Head of caudate nucleus (tissue), 42 donors: ENCODE measurements at regions not wholly inside any gene's neighbourhood (a gene's known extent, or its start where the extent isn't known, plus 50 kb on each side); places are given as distances from the start of the nearest gene placed in this dataset.

Source experiments
- DNase-seq, 42 donors: peaks; one replicate each; pipeline versions ENCODE4 v3.0.0 to v3.0.0-alpha.2; 2020 to 2021; ENCODE audit warnings: mixed read lengths in 7 of 42
- intact Hi-C: fragments of 100-400 bp; cut with DNase I; formaldehyde crosslinking; loops from one replicate; pipeline ENCODE4 v1.15.0; 2022

DNA sequence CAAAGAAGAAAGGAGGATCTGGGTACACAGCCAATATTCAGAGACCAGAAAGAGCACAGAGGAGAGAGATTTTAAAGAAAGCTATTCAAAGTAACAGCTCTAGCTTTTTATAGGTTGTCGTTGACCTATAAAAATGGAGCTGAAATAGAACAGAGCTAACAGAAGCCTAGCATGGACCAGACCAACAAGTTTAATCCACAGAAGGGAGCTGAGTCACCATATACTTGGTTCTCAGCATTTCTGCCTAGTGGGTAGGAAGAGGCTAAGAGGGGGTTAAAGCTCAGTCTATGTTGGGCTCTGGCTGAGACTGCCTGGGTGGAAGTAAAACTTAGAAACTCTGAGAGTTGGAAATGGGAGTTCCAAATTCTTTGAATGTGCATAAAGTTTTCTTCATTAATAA, 678.0 kb upstream of the CDH2 start:
- intact Hi-C loops, result no loop called here
- no peak for DNase-seq

DNA sequence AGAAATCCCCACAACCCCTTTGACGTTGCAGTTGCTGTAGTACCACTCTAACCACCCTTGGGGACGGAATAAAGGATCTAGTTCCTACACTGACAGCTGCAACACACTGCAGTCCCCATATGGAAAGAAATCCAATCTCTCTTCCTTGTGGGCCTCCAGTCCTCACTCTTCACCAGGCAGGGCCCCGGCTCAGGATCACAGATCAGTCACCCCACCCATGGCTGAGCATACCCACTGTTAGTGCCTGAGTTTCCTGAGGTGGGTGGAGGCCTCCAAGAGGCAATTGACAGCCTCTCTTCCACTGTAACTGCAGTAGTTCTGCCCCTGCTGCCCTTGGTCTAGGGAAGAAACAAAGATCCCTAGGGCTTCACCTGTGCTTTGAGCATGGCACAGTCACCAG, 670.0 kb upstream of the CDH2 start:
- no peak for DNase-seq
- intact Hi-C loops, result loop anchor here (10.0 kb wide), 2 partner anchors 58 to 382 kb away; no protein-coding TSS in a partner anchor

DNA sequence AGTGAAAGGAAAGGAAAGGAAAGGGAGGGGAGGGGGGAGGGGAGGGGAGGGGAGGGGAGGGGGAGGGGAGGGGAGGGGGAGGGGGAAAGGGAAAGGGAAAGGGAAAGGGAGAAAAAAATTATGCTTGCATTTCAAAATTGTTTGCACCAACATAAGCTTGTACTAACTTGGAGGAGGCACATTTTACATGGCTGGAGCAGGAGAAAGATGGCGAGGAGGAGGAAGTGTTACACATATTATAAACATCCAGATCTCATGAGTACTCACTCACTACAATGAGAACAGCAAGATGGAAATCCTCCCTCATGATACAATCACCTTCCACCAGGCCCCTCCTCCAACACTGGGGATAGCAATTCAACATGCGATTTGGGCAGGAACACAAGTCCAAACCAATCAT, 660.2 kb upstream of the CDH2 start:
- intact Hi-C loops, result no loop called here
- DNase-seq, result no peak

DNA sequence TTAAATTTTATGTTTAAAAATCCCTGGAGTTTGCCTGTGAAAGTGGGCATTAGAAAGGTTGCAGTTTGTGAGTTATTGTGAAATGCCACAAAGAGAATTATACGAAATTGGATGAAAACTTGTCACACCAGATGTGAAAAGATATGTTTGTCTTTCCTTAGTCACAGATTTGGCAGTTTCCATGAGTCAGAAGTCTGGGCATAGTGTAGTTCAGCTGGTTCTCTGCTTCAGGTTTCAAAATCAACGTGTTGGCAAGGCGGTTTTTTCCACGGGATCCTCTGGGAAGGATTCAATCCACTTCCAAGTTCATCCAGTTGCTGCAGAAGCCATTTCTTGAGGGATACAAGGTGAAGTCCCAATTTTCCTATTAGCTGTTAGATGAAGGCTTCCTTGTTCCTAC, 658.0 kb upstream of the CDH2 start:
- intact Hi-C loops, result no loop called here
- DNase-seq, result no peak

DNA sequence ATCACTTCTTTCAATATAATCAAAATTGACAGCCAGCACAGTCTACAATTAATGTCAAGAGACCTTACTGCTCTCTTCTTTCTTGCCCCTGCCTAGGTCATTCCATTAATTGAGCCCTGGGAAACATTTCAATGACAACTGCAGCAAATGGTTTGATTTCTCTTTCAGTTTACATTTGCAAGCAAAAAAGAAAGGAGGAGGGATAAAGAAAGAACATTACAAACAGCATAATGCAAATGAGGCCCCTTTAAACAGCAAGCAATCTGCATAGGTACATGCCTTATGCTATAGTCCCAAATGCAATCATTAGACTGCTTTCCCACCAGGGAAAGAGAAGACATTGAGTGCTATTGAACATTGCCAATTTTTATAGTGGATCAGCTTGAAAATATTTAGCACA, 655.0 kb upstream of the CDH2 start:
- DNase-seq, result no peak
- intact Hi-C loops, result no loop called here

DNA sequence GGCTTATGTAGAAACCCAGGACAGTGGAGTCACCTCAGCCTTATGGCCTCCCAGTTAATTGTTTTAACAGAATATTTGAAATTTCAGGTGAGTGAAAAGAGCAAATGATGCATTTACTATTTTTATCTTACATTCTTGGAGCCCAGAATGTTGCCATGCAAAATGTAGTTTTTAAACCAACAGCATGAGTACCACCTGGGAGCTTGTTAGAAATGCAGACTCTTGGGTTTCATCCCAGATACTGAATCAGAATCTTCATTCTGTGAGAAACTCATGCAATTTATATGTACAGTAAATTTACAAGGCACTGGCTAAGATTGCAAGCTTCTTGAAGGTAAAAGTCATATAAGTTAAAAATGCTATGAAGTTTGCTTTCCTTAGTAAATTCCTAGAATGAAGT, 654.5 kb upstream of the CDH2 start:
- no peak for DNase-seq
- intact Hi-C loops, result no loop called here

DNA sequence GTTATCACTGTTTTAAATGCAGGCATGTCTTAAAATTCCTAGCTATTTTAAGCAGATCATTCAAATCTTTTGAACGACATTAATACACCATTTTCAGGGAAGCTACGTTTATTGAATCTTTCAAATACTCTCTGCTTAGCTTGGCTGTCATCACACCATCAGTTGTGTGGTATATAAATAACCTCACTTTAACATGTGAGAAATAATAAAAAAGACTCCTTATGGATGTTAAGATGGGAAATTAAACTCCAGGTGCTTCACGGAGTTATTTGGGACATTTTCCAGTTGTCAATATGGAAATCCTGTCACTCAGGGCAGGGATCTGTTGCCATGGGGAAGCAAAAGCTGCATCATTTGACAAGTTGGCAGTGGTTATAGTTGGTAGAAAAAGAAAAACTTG, 649.2 kb upstream of the CDH2 start:
- intact Hi-C loops, result no loop called here

DNA sequence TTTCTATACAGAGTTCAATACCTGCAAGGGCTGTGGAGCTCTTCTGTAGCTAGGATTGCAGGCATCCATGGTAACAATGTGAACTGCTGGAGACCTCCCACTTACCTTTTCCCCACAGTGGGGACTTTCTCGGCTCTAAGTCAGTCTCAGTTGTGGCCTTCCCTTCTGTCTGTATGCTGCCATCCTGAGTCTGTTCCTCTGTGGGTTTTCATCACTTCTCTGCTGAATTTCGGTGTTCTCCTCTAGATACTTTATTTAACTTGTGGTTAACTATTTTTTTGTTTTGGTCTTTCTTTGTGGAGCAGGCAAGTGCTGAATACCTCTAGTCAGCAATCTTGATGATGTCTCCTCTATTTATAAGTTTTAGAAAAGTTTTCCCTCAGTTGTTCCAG, 647.2 kb upstream of the CDH2 start:
- DNase-seq, result no peak
- intact Hi-C loops, result no loop called here

More for the DNA sequence above, 649.2 kb upstream of the CDH2 start:
- DNase-seq, result peak in 1 of 42 donors; percentile 17

DNA sequence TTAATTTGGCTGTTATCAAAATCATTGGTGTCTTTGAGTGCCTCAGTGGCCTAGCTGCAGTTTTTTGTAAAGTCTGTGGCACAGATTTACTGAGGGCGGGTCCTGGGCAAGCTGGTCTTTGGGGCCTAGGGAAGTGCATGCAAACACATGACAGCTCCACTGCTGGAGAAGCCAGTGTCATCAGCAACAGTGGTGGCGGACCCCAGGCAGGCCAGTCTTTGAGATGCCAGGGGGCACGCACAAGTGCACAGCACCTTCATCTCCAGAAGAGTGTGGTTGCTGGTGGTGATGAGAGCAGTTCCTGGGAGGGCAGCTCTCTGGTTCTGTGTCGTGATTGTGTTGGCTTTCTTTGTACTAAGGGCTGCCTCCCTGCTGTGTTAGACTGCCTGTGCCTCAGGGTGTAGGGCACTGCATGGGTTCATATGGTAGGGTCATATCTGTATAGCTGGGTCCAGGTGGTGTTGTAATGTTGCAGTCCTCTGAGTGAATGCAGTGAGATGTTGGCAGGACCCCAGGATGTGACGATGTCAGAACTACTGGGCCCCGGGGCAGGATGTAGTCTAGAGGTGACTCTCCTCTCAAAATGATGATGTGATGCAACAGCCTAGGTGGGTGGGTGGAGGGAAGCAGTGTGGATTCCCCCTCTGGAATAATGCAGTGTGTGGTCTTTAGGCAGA, 646.7 kb upstream of the CDH2 start:
- no peak for DNase-seq

DNA sequence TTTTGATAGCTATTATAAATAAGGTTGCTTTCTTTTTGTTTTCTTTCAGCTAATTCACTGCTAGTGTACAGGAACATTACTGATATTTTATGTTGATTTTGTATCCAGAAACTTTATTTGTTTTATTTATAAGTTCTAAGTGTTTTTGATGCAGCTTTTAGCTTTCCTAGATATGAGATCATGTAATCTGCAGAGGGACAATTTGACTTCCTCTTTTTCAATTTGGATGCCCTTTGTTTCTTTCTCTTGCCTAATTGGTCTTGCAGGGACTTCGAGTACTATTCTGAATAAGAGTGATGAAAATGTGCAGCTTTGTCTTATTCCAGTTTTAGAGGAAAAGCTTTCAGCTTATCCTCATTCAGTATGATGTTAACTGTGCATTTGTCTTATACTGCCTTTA, 643.4 kb upstream of the CDH2 start:
- no peak for DNase-seq
- intact Hi-C loops, result no loop called here

More for the DNA sequence above, 646.7 kb upstream of the CDH2 start:
- intact Hi-C loops, result no loop called here

DNA sequence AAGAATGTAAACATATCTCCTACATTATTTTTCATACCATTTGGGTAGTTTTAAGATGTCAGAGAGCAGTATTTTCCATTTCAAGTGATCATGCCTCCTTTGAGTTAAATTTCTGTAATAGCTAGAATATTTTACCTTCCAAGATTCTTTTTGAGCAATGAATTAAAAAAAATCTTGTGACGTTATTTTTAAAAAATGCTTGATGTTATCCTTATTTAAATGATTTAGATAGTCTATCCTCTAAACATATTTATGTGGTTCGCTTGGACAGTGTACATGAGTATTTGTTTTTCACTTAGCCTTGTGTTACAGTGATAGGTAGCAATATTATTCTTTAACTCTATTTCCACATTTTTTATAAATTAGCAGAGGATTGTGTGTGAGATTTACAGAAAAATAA, 639.2 kb upstream of the CDH2 start:
- no peak for DNase-seq
- intact Hi-C loops, result no loop called here

DNA sequence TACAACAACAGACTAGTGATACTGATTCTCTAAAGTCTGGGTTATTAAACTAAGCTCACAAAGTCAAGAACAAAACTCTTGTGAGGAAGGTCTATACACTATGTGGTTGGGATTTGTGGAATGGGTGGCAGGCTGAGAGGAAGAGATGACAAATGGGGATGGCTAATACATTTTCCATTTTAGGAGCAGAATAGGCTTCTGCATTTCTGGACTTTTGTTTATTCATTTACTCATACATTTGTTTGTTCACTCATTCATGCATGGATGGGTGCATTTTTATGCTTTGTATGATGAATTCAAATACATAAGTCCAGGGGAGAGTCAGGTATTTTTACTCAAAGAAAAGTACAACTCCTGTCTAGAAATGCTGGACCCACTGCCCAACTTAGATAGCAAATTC, 637.4 kb upstream of the CDH2 start:
- intact Hi-C loops, result no loop called here
- no peak for DNase-seq

DNA sequence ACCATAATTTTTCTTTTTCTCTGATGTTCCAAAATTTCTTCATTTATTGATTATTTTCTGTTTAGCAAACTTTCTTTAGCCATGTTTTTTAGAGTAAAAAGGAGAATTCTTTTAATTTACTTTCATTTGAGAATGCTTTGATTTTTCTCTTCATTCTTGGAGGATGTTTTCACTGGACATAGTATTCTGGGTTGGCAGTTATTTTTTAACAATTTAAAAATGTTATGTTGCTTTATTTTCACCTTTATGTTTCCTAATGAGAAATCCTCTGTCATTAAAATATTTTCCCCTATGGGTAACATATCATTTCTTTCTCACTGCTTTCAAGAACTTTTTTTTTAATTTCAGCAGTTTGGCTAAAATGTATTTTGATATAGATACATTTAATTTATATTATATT, 631.4 kb upstream of the CDH2 start:
- no peak for DNase-seq
- intact Hi-C loops, result no loop called here

DNA sequence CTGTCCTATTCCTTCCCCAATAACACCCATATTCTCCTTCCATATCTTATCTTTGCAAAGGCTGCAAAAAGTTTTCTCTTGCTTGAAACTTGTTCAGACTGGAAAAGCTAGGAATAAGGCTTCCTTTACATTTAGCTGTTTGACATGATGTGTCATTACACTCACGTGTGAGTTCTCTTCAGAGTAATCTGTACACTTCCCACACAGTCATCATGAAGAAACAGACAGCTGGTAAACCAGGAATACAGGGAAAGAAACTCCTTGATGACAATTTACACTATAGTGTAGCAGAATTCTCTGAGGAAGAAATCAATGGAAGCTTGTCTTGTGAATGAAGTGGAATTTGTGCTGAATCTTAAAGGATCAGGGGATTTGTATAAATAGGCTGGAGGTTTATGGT, 628.6 kb upstream of the CDH2 start:
- DNase-seq, result no peak

DNA sequence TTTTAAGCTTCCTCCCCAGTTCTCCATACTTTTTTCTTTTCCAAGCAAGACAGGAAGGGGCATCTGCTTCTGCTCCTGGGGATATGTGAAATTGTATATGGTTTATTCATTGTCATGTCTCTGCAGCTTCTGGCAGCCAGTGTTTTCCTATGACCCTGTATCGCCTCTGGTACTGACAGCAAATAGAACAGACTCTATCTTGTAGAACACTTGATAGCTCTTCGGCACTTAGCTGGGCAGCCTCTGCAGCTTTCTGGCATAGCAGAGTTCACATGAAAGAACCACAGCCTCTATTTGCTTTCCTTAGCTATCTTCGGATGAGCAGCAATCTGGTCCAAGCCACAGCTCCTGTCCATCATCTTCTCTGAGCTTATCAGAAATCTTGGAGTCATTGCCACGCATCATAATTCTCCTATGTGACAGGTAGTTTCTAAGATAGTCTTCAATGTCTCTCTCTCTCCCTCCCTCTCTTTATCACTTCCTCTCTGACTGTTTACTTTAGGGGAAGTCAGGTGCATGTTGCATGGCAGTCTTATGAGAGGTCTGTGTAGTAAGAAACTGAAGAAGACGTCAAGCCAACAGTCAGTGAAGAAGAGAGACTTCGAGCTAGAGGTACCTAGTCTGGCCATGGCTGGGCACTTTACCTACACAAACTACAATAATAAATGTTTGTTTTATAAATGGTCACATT, 627.7 kb upstream of the CDH2 start:
- intact Hi-C loops, result no loop called here
- DNase-seq, result no peak

More for the DNA sequence above, 628.6 kb upstream of the CDH2 start:
- intact Hi-C loops, result no loop called here

DNA sequence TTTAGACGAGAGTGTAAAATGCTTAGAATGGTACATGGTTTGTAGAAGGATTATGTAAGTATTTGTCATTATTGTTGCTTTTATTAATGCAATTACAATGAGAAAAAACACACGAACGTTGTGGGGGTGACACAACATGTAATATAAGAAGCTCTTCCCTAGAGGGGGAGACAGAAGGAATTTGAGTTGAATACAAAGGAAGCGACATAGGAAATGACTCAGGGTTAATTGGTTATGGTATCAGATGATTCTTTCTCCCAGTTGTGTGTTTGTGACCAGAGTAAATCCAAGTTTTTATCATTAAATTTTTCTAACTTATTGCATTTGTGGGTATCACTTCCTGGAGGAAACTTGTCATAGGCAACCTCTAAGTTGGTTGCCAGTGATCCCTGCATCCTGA, 625.6 kb upstream of the CDH2 start:
- no peak for DNase-seq
- intact Hi-C loops, result no loop called here

DNA sequence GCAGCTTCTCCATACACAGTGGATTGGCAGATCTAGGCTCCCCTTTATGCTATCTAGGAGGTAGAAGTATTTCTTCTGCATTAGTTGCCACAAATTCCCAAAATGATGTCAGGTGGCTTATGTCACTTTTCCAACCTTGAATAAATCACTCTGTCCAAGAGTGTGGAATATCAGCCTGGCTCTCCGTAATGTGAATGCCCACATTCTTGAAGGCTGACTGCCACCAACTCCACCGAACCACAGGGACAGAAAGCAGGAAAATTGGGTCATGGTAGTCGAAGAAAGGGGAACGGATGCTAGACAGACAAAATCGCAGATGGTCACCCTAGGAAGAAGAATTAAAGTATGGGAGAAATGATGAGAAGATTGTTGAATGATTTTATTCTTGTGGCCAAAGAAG, 624.9 kb upstream of the CDH2 start:
- intact Hi-C loops, result no loop called here
- DNase-seq, result no peak

DNA sequence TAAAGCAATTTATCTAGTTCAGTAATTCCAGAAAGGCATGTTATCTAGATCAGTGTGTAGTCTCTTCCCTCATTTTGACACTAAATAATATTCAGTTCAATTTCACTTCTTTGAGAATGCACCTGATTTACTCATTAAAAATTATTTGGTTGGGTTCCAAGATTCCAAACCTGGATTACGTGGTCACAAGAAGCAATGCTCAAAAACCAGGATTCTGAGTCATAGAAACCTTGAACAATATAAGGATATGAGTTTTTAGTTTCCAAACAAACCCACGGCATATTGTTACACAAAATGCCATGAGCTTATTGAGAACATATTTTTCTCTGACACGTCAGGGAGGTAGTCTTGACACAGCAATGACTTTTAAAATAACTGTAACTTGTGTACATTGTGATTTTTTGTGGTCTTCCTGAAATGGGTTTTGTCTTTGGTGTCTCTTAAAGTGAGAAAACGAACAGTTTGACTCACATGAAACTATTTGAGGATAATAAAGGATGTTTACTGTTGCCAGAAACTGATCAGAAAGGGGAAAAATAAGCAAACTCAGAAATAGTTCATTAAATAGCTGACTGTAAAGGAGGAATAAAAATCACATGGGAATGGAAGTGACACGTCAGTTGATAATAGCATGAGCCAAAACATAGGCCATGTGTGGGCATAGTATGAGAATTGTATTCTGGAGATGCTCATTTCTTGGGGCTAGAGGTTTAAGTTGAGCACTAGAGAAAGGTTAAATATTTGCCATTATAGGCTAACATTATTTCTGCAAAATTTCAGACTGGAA, 617.7 kb upstream of the CDH2 start:
- no peak for DNase-seq
- intact Hi-C loops, result no loop called here

DNA sequence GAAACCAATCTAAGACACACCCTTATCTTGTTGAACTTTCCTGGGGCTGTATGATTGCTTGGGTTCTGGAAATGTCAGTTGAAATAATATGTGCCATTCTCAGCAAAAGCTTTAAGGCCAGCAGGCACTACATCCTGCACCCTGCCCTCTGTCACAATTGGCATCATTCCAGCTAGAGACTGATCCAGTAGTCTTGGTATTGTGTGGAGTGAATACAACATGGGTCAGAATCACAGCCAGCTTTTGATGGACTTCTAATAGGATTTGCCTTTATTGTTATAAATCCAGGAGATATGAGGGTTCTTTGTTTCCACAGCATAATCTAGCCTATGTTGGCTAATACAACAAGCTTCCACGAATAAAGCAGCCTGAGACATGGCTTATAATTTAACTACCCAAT, 617.0 kb upstream of the CDH2 start:
- DNase-seq, result peak in 4 of 42 donors; percentile 5 to 16 (median 10)
- intact Hi-C loops, result no loop called here

DNA sequence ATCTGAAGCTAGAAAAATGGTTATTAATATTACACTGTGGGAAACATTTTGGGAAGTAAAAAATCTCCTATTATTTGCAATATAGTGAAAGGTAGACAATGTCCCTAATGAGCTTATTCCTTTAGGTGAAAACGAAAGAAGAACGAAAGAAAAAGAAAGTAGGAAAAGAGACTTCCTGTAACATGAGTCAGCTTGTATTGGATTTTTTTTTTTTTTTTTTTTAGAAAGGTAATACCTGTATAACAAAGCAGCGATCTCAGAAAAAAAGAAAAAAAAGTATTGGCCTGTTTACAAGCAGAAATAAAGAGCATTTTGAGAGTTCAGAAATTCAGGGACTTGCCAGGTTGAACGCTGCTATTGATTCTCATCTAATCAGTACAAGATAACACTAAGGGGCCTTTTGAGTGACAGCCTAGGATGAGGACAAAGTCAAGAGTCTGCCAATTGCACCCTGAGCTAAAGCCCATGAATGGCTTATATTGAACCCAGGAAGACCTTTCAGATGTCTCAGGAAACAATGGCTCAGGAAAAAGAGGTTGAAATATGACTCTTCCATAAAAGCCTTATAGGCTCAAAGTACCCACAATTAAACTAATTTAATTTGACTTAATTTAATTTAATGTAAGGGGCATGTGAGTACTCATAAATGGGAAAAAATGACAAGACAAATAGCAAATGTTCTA, 615.6 kb upstream of the CDH2 start:
- no peak for DNase-seq
- intact Hi-C loops, result no loop called here
